ENCODE measurements at regions not wholly inside any gene's neighbourhood (a gene's known extent, or its start where the extent isn't known, plus 50 kb on each side); places are given as distances from the start of the nearest gene placed in this dataset.

DNA sequence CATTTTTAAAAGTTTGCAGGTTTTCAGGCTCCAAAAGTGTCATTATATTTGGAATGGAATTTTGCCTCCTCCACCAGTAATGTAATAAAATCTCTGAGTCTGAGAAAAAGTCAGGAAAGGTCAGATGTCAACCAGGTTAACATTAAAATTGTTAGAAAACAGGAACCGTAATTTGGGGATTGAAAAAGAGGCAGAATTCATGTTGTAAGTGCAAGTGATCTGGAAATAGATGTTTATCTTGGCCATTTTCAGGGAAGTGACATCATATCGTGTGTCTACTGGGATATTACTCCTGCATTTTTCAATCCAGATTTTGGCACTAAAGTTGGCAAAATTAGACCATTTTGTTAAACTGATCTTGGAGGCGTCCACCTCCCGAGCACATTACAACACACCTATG, 428.5 kb upstream of the MGMT start:
- H3K27me3 ChIP-seq (ENCODE audit: control insufficient read depth in 2 of 2, insufficient read depth in 1 of 2, low read length in 1 of 2), result peaks cover 6 to 34% of the 10 kb centered on the region in 2 donors
- H3K4me3 ChIP-seq (ENCODE audit: low read length in 2 of 2), result no peak overlapping the region
- H3K9me3 ChIP-seq (ENCODE audit: control insufficient read depth in 2 of 2, insufficient read depth in 1 of 2, low read length in 1 of 2), result no peaks in the 10 kb centered on the region
- H3K4me1 ChIP-seq (ENCODE audit: control insufficient read depth in 2 of 2, insufficient read depth in 2 of 2, low read length in 2 of 2), result peaks cover 0 to 34% of the 10 kb centered on the region in 2 donors
- WGBS, result 91% methylated on average over 4 of the region's 4 CpGs
- no peaks in the 10 kb centered on the region for H3K36me3 ChIP-seq (ENCODE audit: control insufficient read depth in 2 of 2, insufficient read depth in 2 of 2, low read length in 1 of 2)
- no peak for DNase-seq (ENCODE audit: low read depth in 6 of 9, low spot score in 9 of 9)
- peak overlapping the region in 1 of 2 donors; percentile 55 for H3K27ac ChIP-seq (ENCODE audit: low read depth in 1 of 2, low read length in 1 of 2)

DNA sequence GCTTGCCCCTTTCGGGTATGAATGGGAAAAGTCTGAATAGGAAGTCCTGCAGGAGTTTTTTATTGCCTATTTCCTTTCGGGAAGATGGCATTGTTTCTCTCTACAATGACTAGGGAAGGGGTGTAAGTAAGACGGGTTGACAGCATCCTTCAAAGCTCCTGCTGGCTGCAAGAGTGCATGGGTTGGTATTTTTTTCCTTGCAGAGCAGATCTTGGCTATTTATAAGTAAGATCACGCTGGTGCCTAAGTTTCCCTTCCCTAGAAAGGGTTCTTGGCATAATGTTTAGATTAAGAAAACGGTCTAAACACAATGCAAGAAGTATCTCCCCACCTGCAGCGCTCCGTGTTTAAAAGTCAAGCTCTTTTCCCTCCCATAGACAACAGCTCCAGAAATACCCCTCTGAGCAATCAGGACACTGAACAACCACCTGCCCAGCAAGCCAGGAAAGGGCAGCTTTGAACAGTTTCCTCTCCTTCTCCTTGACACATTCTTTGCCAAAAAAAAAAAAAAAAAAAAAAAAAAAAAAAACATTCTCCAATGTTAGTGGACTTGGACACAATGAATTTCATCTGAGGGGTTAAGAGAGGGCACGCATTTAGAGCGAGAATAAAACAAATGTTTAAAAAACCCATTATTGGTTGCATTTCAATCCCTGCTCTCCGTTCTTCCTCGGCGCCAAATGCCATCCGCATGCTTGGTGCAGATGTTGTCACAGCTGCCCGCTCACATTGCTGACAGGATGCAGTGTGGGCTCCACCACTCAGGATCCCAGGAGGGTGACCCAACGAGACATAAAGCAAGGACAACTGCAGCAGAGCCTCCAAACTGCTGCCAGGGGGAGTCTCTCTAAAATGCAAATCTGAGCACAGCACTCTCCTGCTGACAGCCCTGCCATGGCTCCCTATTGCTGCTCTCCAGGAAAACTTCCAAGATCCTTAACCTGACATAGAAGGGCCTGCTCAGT, 427.4 kb upstream of the MGMT start:
- no peaks in the 10 kb centered on the region for H3K9me3 ChIP-seq (ENCODE audit: control insufficient read depth in 2 of 2, insufficient read depth in 1 of 2, low read length in 1 of 2)
- no peak overlapping the region for H3K27ac ChIP-seq (ENCODE audit: low read depth in 1 of 2, low read length in 1 of 2)
- H3K4me1 ChIP-seq (ENCODE audit: control insufficient read depth in 2 of 2, insufficient read depth in 2 of 2, low read length in 2 of 2), result peaks cover 0 to 31% of the 10 kb centered on the region in 2 donors
- DNase-seq (ENCODE audit: low read depth in 6 of 9, low spot score in 9 of 9), result no peak
- no peak overlapping the region for H3K4me3 ChIP-seq (ENCODE audit: low read length in 2 of 2)
- H3K36me3 ChIP-seq (ENCODE audit: control insufficient read depth in 2 of 2, insufficient read depth in 2 of 2, low read length in 1 of 2), result no peaks in the 10 kb centered on the region
- H3K27me3 ChIP-seq (ENCODE audit: control insufficient read depth in 2 of 2, insufficient read depth in 1 of 2, low read length in 1 of 2), result peaks cover 3 to 30% of the 10 kb centered on the region in 2 donors
- WGBS, result 83% methylated on average over 15 of the region's 15 CpGs

DNA sequence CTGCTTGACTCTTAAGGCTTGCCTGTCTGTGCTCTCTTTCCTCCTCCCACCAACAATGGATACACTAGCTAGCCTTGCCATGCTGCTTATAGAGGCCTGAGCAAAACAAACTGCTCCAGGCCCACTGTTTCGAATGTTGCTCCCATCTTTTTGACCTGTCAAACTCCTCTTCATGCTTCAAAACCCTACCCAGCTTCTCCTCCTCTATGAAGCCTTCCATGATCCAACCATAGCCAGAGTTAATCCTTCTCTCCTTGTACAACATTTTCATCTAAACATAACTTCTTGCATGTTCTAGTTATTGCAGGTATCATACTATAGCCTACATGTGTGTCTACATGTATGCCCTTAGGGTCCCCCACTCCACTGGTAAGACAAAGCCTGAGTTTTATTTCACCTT, 426.7 kb upstream of the MGMT start:
- Histone ChIP-seq H3K27me3 (ENCODE audit: control insufficient read depth in 2 of 2, insufficient read depth in 1 of 2, low read length in 1 of 2) (peaks cover 3 to 28% of the 10 kb centered on the region in 2 donors), H3K9me3 (ENCODE audit: control insufficient read depth in 2 of 2, insufficient read depth in 1 of 2, low read length in 1 of 2) (no peaks in the 10 kb centered on the region), H3K36me3 (ENCODE audit: control insufficient read depth in 2 of 2, insufficient read depth in 2 of 2, low read length in 1 of 2) (no peaks in the 10 kb centered on the region), H3K27ac (ENCODE audit: low read depth in 1 of 2, low read length in 1 of 2) (no peak overlapping the region), H3K4me1 (ENCODE audit: control insufficient read depth in 2 of 2, insufficient read depth in 2 of 2, low read length in 2 of 2) (peaks cover 0 to 29% of the 10 kb centered on the region in 2 donors), H3K4me3 (ENCODE audit: low read length in 2 of 2) (no peak overlapping the region)
- 95% methylated on average over 1 of the region's 1 CpG for WGBS
- no peak for DNase-seq (ENCODE audit: low read depth in 6 of 9, low spot score in 9 of 9)

DNA sequence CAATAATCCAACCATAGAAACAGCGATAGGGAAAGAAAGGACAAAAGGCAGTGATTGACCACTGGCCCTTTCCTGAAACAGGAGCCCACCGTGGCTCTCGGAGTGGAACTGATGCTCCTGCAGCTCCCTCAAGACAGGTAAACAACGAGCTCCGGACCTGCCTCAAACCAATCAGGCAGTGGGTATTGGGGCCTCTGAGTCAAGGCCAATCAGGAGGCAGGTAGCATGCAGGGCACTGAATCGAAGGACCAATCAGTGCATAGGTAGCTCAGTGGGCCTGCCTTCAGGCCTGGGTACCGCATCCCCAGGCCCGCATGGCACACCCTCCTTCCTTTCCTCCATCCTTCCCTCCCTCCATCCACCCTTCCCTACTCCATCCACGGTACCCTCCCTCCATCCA, 425.1 kb upstream of the MGMT start:
- peaks cover 0 to 14% of the 10 kb centered on the region in 2 donors for H3K4me1 ChIP-seq (ENCODE audit: control insufficient read depth in 2 of 2, insufficient read depth in 2 of 2, low read length in 2 of 2)
- no peaks in the 10 kb centered on the region for H3K9me3 ChIP-seq (ENCODE audit: control insufficient read depth in 2 of 2, insufficient read depth in 1 of 2, low read length in 1 of 2)
- H3K36me3 ChIP-seq (ENCODE audit: control insufficient read depth in 2 of 2, insufficient read depth in 2 of 2, low read length in 1 of 2), result no peaks in the 10 kb centered on the region
- 96% methylated on average over 9 of the region's 9 CpGs for WGBS
- H3K27me3 ChIP-seq (ENCODE audit: control insufficient read depth in 2 of 2, insufficient read depth in 1 of 2, low read length in 1 of 2), result peaks cover 3 to 19% of the 10 kb centered on the region in 2 donors
- no peak overlapping the region for H3K4me3 ChIP-seq (ENCODE audit: low read length in 2 of 2)
- DNase-seq (ENCODE audit: low read depth in 6 of 9, low spot score in 9 of 9), result no peak
- H3K27ac ChIP-seq (ENCODE audit: low read depth in 1 of 2, low read length in 1 of 2), result no peak overlapping the region

DNA sequence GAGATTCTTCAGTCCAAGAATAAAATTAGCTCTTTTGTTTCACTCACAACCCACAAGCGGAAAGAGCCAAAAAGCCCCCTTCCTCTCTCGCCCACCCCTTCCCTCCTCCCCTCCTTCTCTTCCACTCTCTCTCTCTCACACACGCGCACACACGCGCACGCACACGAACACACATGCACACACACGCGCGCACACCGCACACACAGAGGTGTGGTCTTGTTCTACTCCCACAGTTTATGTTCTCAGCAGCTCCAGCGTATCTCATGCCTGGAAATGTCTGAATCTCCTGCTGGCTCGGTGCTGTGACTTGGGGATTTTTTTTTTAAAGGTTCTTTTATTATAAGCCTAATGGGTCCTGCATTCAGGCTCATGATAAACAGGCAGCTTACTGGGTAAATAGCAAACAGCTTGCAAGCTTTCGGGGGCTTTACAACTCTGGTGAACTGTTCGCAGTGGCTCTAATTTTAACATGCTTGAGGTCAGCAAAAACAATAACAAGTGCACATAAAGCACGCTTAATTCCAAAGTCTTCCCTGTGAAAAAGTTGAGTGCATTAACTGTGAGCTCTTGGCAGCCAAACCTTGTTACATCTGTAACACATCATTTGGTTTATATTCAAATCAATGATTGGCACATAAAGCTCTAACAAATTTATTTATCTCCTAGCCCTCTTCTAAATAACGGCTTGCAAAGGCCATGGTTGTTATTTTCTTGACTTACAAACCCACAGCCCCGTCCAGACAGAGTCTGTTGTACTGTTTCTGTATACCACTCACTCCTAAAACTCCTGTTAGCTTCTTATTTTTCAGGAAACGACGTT, 424.1 kb upstream of the MGMT start:
- DNase-seq (ENCODE audit: low read depth in 6 of 9, low spot score in 9 of 9), result no peak
- WGBS, result 11% methylated on average over 21 of the region's 21 CpGs

DNA sequence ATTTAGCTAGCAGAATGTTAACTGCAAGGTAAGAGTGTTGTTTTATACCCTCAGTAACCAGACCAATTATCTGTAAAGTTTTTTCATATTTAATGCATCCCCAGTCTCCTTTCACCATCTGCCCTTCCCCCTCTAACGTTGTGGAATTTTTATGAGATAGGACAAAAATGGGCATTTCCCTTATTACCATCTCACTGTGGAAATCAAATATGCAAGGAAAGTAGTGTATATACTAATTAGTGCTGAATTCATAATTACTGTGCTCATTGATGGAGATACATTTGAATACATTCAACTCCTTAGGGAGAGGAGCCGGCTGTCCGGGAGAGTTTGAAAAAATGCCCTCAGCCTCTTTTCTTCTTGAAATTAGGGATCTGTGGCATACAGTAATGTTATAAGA, 423.4 kb upstream of the MGMT start:
- H3K9me3 ChIP-seq (ENCODE audit: control insufficient read depth in 2 of 2, insufficient read depth in 1 of 2, low read length in 1 of 2), result no peaks in the 10 kb centered on the region
- DNase-seq (ENCODE audit: low read depth in 6 of 9, low spot score in 9 of 9), result no peak
- peaks cover 0 to 10% of the 10 kb centered on the region in 2 donors for H3K4me1 ChIP-seq (ENCODE audit: control insufficient read depth in 2 of 2, insufficient read depth in 2 of 2, low read length in 2 of 2)
- H3K4me3 ChIP-seq (ENCODE audit: low read length in 2 of 2), result no peak overlapping the region
- H3K27ac ChIP-seq (ENCODE audit: low read depth in 1 of 2, low read length in 1 of 2), result no peak overlapping the region
- H3K36me3 ChIP-seq (ENCODE audit: control insufficient read depth in 2 of 2, insufficient read depth in 2 of 2, low read length in 1 of 2), result no peaks in the 10 kb centered on the region
- WGBS, result 86% methylated on average over 3 of the region's 3 CpGs
- peaks cover 3 to 19% of the 10 kb centered on the region in 2 donors for H3K27me3 ChIP-seq (ENCODE audit: control insufficient read depth in 2 of 2, insufficient read depth in 1 of 2, low read length in 1 of 2)

More for the DNA sequence above, 424.1 kb upstream of the MGMT start:
- H3K9me3 ChIP-seq (ENCODE audit: control insufficient read depth in 2 of 2, insufficient read depth in 1 of 2, low read length in 1 of 2), result no peaks in the 10 kb centered on the region
- H3K27ac ChIP-seq (ENCODE audit: low read depth in 1 of 2, low read length in 1 of 2), result no peak overlapping the region
- peaks cover 3 to 19% of the 10 kb centered on the region in 2 donors for H3K27me3 ChIP-seq (ENCODE audit: control insufficient read depth in 2 of 2, insufficient read depth in 1 of 2, low read length in 1 of 2)
- no peak overlapping the region for H3K4me3 ChIP-seq (ENCODE audit: low read length in 2 of 2)
- no peaks in the 10 kb centered on the region for H3K36me3 ChIP-seq (ENCODE audit: control insufficient read depth in 2 of 2, insufficient read depth in 2 of 2, low read length in 1 of 2)
- H3K4me1 ChIP-seq (ENCODE audit: control insufficient read depth in 2 of 2, insufficient read depth in 2 of 2, low read length in 2 of 2), result peaks cover 0 to 10% of the 10 kb centered on the region in 2 donors

DNA sequence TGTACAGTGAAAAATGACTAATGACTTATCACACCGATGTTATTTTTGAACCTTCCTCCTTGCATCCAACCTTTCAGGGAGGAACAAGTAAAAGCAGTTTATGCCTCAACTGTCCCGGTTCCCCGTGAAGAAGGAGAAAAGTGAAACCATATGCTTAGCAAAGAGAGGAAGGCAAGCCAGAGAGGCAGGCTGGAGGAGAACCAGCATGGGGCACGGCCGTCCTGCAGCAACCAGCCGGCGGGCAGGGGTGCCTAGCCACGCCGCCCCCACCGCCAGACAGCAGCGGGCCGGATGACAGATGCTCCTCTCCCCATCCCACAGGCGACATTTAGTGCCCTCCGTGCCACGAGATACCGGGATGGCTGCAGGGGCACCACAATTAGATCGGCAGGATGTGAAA, 421.4 kb upstream of the MGMT start:
- Histone ChIP-seq H3K36me3 (ENCODE audit: control insufficient read depth in 2 of 2, insufficient read depth in 2 of 2, low read length in 1 of 2) (no peaks in the 10 kb centered on the region), H3K4me1 (ENCODE audit: control insufficient read depth in 2 of 2, insufficient read depth in 2 of 2, low read length in 2 of 2) (peaks cover 0 to 10% of the 10 kb centered on the region in 2 donors), H3K9me3 (ENCODE audit: control insufficient read depth in 2 of 2, insufficient read depth in 1 of 2, low read length in 1 of 2) (no peaks in the 10 kb centered on the region), H3K4me3 (ENCODE audit: low read length in 2 of 2) (no peak overlapping the region), H3K27ac (ENCODE audit: low read depth in 1 of 2, low read length in 1 of 2) (no peak overlapping the region), H3K27me3 (ENCODE audit: control insufficient read depth in 2 of 2, insufficient read depth in 1 of 2, low read length in 1 of 2) (peaks cover 3 to 17% of the 10 kb centered on the region in 2 donors)
- no peak for DNase-seq (ENCODE audit: low read depth in 6 of 9, low spot score in 9 of 9)
- WGBS, result 95% methylated on average over 17 of the region's 17 CpGs

DNA sequence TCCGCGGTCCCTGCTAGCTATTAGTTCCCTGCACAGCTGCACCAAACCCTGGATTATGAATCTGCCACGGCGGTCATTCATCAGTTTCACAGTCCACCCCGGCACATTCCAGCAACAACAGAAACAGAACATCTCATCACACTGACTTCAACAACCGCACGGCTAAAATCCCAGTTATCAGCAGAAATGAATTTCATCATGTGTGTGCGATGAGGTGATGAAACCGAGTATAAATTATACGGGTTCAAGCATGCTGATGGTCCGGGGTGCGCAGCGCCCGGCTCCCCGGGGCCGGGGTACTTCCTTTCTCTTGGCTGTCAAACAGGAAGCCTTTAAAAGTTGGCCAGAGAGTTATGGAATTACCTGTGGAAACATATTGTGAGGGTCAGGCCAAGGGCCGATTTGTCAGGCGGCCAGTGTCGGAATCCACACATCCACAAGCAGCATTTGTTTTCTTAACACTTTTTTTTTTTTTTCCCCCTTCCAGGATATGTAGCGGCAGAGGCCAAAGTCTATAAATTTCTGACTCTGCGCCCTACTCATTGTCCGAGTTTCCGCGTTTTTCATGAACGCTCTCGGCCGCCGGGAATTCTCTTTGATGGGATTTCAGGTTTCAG, 420.9 kb upstream of the MGMT start:
- H3K27me3 ChIP-seq (ENCODE audit: control insufficient read depth in 2 of 2, insufficient read depth in 1 of 2, low read length in 1 of 2), result peaks cover 3 to 17% of the 10 kb centered on the region in 2 donors
- no peak overlapping the region for H3K4me3 ChIP-seq (ENCODE audit: low read length in 2 of 2)
- no peak for DNase-seq (ENCODE audit: low read depth in 6 of 9, low spot score in 9 of 9)
- 96% methylated on average over 28 of the region's 28 CpGs for WGBS
- H3K27ac ChIP-seq (ENCODE audit: low read depth in 1 of 2, low read length in 1 of 2), result no peak overlapping the region
- H3K9me3 ChIP-seq (ENCODE audit: control insufficient read depth in 2 of 2, insufficient read depth in 1 of 2, low read length in 1 of 2), result no peaks in the 10 kb centered on the region
- H3K4me1 ChIP-seq (ENCODE audit: control insufficient read depth in 2 of 2, insufficient read depth in 2 of 2, low read length in 2 of 2), result peaks cover 0 to 10% of the 10 kb centered on the region in 2 donors
- no peaks in the 10 kb centered on the region for H3K36me3 ChIP-seq (ENCODE audit: control insufficient read depth in 2 of 2, insufficient read depth in 2 of 2, low read length in 1 of 2)

All from thymus (tissue), 11 donors.